DMS153 treated with DMSO at 0.1 percent for 48 hours (cell line): ENCODE measurements at regions not wholly inside any gene's neighbourhood (a gene's known extent, or its start where the extent isn't known, plus 50 kb on each side); places are given as distances from the start of the nearest gene placed in this dataset.

ENCODE experiments used
- DNase-seq: peaks from one replicate; lab custom pipeline; 2025; ENCODE audit not compliant: unreplicated experiment; lab: John Stamatoyannopoulos, UW

DNA sequence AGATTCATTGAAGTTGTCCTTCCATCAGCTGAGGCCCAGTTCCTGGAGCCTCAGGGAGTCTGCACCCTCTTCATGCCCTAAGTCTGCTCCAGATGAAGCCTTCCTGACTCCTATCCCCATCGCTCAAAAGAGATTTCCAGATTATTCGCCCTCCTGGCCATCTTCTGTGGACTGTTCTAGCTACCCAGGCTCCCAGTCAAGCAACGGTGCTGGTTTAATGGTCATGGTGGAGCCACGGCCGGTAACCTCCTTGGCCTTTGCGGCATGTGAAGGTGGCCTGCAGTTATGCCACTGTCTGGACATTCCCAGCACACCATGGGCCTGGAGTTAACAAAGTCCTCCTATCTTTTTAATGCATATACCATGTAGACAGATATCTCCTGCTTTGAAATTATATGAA is 140.1 kb upstream of the ASB18 start:
- DNase-seq: no peak

DNA sequence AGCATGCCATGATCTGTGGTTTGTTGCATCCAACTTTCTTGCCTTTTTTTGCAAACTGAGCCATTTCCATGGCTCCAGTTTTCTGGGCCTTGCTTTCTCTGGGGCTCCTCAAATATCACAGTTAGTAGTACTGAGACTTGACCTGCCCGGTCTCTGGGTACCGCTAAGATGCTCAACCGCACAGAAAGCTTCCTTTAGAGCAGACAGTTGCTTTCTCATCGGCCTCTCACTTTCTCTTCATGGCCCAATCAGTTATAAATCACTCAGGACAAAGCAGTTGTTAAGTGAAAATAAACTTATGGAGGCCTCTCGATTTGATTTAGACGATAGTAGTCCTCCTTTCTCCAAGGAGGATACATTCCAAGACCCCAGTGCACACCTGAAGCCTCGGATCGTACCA is 141.2 kb upstream of the ASB18 start:
- DNase-seq: no peak

DNA sequence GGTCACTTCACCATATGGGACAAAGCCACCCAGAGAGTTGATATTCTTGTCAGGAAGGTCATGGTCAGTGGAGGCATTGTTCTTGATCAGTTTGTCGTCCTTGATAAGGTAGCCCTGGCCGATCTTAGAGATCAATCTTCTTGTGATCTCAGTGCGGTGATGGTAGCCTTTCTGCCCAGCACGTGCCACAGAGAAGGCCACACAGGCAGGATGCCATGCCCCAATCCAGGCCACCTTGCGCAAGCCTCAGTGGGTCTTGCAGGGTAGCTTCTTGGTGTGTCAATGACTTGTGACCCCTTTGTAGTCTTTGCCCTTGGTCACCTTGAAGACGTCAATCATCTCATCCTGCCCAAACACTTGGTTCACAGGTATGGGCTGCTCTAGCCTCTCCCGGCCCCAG is 143.9 kb upstream of the ASB18 start:
- DNase-seq: no peak

DNA sequence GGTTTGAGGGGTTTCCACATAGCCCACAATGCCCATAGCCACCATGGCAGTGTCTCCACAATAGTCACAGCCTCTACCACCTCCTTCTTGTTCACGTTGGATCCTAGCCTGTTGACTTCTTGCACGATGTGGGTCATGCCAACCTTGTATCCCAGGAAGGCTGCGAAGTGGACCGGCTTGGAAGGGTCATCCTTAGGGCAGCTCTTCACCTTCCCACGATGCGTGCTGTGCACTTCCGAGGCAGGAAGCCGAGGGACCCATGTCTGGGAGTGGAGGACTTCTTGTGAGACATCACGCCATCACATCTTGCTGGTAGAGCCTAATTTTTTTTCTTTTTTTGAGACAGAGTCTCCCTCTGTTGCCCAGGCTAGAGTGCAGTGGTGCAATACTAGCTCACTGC is 144.6 kb upstream of the ASB18 start:
- no peak for DNase-seq

DNA sequence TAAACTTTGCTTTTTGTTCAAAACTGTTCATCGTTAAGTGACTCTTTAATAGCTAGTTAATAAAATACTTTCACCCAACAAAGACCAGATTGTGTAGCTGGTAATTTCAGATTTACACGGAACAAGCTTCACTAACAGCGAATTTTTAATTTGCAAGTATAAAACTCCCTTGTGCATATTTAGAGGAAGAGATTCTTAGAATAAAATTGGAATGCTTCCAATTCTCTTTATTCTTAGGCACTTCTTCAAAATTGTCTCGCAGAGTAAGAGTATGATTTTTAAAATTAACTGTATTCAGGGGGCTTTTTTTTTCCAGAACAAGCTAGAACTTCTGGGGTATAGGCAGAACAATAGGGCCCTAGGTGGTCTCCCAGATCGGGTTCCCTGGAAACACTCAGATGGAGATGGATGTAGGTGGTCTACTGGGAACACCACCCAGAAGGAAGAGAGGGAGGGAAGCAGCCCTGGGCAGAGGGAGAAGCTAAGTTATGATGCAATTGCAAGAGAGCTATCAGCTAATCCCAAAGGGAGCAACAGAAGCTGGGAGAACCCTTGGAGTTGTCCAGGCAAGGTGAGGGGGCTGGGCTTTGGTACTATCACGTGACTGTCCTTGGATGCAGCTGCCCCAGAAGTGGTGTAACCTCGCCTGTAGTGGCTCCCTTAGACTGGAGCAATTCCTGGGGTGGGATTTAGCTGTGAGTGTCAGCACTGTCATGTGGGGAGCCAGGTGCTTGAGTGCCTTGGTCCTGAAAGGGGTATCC is 151.7 kb upstream of the ASB18 start:
- no peak for DNase-seq

DNA sequence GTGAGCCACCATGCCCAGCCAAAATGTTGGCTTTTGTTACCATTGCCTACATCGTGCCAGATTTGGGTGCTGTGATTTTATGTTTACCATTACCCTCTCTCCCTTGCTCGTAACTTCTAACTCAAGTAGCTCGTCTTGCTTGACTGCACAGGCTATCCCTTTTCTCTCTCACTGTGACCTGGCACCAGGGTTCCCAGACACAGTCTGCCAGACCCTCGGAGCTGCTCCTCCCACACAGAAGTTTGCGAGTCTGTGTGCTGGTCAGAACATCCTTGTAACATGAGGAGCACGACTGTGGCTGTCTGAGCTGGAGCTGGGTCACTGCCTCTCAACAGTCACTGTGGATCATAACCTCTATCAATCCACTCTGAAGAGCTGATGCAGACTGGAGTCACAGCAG is 152.5 kb upstream of the ACKR3 start:
- DNase-seq: no peak

DNA sequence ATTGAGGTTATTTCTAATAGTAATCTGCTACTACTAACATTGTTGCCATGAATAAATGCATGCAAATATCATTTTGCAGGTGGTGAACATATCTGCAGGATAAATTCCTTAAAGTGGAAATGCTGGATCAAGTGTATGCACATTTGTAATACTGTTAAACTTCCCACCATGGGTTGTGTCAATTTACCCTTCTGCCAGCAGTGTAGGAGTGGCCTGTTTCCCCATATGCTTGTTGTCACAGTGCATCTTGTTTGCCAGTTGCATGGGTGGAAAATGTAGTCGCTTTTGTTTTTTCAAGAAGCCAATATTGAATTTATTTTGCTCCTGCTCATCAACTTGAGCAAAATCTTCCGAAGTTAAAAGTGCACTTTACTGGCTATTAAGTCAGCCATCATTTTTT is 139.0 kb upstream of the ACKR3 start:
- no peak for DNase-seq

DNA sequence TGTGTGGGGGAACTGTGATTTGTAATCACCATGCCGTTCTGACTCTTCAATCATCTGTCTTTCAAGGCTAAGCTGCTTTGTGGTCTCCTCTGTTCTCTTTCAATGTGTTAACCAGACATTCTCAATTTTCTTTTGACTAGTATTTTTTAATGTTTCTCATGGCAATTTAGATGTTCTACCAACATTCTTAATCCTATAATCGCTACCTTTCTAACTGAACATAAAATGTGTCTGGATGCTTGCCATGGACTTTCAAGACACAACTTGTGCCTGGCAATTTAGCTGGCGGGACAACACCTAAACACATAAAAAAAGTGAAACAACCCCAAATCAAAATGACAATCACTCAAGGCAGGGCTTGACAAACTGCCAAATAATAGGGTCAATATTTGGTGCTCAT is 135.0 kb upstream of the ACKR3 start:
- no peak for DNase-seq

DNA sequence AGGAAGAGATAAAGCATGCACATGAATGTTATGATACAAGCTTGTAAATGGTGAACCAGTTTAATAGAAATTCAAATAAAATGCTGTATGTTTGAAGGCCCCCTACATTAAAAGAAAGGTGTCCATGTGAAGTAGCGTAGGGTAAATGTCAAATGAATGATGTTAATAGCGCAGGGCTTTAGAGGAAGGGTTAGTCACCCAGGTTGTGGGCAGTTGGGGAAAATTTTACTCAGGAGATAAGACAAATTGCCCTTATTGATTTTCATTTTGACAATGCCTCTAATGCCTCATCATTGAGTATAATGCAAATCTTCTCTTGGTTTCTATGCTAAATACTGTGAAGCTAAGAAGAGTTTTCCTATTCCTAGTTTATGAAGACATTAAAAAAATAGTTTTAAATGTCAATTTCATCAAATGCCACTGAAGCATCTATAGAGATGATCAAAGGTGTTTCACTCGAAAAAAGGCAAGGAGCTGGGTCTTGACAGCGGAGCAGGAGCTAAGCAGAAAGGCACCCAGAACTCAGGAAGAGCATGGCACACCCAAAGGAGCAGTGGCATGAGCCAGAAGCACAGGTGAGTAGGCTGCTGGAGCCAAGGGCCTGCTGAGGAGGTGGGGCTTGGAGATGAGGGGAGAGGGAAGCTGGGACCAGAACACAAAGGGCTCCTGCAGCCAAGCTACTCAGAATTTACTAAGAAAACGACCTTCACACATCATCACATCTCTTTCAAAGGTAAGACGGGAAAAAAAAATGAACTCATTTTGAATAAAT is 129.3 kb upstream of the ACKR3 start:
- no peak for DNase-seq

DNA sequence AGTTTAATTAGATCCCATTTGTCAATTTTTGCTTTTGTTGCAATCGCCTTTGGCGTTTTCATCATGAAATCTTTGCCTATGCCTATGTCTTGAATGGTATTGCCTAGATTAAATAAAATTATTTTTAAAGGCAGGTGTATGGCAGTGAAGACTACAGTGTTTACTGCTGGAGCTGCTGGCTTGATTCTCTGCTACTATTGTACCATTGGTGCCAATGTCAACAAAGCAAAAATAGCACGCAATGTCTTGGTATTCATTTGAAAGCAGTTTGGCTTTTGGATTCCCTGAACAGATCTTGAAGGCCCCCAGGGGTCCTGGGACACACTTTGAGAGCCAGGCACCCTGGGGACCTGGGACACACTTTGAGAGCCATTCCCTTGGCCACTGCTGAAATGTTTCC is 125.4 kb upstream of the ACKR3 start:
- DNase-seq: no peak

DNA sequence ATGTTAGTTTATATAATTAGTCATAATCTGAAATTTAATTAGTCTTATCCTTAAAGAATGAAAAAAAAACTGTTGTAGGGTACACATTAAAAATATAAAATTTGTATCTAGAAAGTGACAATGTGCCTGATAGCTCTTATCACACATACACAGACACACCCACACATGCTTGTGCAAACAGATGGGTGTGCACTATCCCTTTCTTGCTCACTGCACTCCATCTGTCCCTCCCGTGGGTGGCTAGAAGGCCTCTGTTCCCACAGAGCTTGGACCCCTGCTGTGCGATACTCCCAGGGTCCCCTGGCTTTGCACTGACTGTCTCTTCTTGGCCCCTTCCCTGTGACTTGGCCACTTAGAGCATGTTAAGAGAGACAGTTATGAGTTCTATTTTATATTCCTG is 123.9 kb upstream of the ACKR3 start:
- no peak for DNase-seq

DNA sequence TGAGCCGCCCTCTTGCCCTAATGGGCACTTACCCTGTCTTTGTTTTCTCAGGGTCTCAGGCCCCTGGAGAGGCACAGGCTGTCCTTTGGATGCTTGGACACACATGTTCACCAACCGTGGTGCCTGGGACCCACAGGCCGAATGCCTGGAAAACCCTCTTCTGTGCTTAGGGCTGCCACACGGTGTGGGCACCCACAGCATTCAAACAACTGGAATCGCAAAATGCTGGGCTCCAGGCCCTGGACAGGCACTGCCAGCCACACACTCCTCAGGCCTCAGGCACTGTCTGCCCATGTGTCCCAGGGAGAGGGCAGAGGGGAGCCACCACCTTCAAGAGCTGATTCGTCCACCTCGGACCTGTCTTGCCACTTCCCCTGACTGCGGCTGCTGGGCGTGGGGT is 123.1 kb upstream of the ACKR3 start:
- no peak for DNase-seq

DNA sequence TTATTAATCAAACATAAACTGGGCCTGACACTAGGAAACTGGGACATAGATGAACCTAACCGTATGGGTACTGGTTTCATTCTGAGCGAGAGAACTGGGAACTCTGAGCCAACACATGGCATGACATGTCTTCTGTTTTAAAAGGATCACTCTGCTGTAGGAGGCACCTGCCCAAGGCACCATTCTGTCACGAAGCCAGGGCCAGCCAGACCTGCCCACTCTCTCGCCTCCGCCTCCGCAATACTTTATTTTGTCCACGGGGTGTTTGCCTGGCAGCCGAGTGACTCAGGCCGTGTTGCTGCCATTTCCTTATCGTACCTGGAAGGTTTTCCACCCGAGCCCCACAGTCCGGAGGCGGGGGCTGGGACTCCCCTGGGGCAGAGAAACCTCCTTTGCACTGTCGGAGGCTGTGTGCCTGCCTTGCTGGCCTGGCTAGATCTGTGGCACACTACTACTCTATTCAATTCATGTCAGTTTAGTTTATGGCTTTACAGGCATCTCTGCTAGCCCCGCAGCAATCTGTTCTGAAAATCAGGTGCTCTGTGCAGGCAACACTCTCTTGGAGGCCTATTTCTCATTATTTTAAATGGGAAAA is 120.4 kb upstream of the ACKR3 start:
- no peak for DNase-seq

DNA sequence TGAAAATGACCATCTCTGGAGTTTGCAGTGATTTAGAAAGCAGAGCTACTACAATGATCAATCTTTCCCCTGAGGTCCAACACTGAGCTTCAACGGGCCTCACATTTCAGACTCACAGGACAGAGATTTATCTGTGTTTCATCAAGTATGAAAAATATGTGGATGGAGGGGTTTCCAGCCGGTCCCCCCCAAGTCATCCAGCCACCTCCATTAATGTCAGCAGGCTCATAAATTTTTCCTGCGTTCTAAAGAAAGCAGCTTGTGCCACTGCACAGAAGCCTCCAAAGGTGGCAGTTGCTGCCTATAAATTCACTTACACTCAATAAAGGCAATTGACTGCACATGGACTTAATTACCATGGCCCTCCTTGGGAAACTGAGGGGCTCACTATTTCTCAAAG is 117.4 kb upstream of the ACKR3 start:
- no peak for DNase-seq

DNA sequence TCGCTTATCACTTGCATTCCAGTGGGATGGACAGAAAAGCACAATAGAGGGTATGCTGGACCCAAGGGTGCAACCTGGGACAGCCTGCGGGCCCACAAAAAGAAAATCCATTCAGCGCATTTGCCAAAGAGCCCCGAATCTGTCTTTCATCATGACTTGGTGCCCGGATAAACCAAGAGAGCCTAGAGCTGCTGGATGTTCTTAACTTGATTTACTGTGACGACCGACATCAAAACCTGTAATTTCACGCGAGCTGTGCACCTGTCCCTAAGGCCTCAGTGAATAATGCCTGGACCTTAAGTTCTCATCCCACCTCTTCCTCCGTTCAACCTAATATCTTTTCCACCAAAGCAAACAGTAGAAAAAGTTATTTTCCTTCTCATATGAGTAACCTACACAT is 115.5 kb upstream of the ACKR3 start:
- no peak for DNase-seq

DNA sequence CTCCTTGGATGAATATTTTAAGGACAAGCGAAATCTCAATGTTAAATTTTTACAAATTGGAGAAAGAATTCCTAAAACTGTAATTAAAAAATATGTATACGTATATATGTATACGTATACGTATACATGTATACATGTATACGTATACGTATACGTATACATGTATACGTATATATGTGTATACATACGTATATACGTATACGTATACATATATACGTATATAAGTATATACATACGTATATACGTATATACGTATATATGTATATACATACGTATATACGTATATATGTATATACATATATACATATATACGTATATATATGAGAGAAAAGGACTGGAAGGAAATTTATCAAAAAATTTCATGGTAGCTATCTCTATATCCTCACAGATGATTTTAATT is 110.2 kb upstream of the ACKR3 start:
- no peak for DNase-seq

DNA sequence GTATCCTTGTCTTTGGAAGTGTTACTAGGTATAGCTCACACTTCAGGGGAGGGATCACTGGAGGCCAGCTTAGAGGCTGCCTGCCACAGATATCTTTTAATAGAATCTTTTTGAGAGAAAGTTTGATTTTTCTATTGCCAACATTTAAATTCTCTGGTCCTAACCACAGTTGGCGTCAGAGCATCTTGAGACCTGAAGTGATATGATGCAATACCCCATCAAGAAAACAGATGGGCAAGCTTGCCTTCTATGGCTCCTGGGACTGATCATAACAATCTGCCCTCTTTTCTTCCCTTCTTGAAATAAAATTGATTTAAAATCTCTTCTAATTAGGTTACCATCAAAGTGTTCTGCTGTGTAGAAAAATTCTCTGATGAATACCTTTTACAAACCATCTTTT is 105.5 kb upstream of the ACKR3 start:
- no peak for DNase-seq

DNA sequence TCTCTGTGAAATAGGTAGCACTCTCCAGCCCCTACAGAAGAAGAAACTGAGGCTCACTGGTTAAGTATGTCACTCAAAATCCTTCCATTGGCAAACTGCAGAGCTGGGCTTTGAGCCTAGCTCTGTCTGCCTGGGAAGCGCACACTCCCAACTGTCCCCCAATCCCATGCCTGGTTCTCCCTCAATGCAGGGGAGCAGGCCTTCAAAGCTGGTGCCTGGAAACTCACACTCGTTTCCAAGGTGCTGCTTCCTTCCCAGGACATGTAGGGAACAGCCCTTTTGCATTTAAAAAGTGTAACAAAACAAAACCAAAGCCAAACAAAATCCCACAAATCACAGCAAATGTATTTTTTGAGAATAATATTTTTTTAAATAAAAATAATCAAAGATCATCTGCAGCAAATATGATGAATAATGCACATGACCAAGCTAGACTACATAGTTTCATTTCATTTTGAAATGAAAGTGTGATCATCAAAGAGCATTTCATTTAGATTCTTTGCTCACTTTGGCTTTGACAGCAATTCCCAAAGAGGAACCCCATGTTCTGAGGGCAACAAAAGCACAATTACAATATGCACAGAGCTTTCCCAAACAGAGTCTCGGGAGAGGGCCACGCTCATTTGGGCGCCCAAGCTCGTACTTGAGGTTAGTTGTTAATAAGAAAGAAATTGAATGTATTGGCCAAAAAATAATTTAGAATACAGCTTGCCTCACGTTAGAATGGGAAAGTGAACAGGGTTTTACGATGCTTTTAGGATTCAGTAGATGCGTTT is 96.7 kb upstream of the ACKR3 start:
- DNase-seq: no peak

DNA sequence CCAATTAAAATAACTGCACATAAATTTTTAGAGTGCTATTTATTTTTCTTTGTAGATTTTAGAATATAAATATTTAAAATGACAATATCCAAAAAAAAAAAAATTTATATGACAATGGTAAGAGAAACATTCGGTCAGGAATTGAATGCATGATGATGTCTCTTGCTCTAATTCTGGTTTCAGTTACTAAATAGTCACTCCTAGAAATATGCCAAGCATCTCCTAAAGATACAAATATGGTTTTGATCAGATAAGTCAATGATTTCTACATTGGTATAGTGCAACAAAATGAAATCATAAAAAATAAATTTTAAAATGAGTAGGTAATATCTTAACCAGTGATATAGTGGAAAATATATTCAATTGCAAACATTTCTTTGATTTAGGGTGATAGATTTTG is 95.9 kb upstream of the ACKR3 start:
- no peak for DNase-seq

DNA sequence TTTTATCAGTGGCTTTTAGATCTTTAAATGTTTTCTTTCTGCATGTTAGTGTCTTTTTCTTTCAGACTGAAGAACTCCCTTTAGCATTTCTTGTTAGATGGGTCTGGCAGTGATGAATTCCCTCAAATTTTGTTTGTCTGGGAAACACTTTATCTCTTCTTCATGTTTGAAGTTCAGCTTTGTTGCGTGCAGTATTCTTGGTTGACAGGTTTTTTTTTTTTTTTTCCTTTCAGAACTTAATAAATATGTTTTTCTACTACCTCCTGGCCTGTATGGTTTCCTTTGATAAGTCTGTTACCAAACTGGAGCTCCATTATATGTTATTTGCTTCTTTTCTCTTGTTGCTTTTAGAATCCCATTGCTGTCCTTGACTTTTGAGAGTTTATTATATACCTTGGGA is 89.8 kb upstream of the ACKR3 start:
- DNase-seq: no peak

DNA sequence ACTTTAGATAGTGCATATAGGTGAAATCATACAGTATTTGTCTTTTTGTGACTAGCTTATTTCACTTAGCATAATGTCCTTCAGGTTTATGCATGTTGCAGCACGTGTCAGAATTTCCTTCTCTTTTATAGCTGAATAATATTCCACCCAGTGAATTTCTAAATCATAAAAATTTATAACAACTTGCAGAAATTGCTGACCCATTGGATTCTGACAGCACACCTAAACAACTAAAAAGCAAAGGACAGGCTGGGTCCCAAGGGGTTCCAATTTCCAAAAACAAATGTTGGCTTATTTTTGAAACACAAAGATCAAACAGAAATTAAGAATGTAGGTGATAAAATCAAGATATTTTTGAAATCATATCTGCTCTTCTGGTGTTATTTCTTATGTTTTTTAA is 86.5 kb upstream of the ACKR3 start:
- no peak for DNase-seq

DNA sequence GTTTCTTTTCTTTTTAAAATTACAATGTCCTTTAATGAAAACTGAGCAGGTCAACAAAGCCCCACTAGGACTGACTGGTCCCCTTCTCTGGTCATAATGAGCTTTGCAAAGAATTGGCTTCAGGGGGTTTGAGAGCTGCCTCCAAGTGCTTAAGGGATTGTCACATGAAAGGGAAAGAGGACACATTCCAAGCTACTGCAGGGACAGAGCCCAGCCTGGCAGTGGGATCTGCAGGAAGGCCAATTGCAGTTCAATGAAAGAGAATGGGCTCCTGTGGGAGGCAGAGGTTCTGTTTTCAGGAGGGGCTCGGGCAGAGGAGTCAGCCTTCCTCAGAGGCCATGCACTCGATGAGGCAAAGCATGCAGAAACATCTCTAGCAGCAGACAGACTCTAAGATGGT is 84.1 kb upstream of the ACKR3 start:
- no peak for DNase-seq
